Lower leg skin (tissue), 4 donors: ENCODE measurements at regions not wholly inside any gene's neighbourhood (a gene's known extent, or its start where the extent isn't known, plus 50 kb on each side); places are given as distances from the start of the nearest gene placed in this dataset.

ENCODE experiments used
- DNase-seq, 2 donors: peaks; one replicate each; pipeline ENCODE4 v3.0.0-alpha.2; 2019; ENCODE audit warnings: low spot score in 2 of 2
- H3K4me3 ChIP-seq: fragments of 200-600 bp; sonication (generic); 2 replicates; pipeline ENCODE4 v1.5.1; 2017; ENCODE audit warnings: mild to moderate bottlenecking, low read depth; ENCODE audit not compliant: poor library complexity, severe bottlenecking
- CTCF ChIP-seq, 3 donors: fragments of 450-650 bp; IDR thresholded peaks; one replicate each; pipeline ENCODE4 v1.5.1; 2016; ENCODE audit warnings: antibody characterized with exemption in 3 of 3, mild to moderate bottlenecking in 3 of 3, moderate library complexity in 2 of 3
- POLR2A ChIP-seq, 2 donors: fragments of 450-650 bp; IDR thresholded peaks; one replicate each; pipeline ENCODE4 v1.6.1; 2016 to 2017; ENCODE audit warnings: antibody characterized with exemption in 2 of 2, mild to moderate bottlenecking in 1 of 2, moderate library complexity in 1 of 2
- WGBS, 2 donors: methylation state at CpG; one replicate each; pipeline ENCODE4 v1.1.5; 2018; 5-methylcytosine and 5-hydroxymethylcytosine counted together
- intact Hi-C: fragments of 100-400 bp; cut with DNase I; formaldehyde crosslinking; loops from one replicate; pipeline ENCODE4 v1.15.0; 2023; ENCODE audit warnings: low total_unique reads

DNA sequence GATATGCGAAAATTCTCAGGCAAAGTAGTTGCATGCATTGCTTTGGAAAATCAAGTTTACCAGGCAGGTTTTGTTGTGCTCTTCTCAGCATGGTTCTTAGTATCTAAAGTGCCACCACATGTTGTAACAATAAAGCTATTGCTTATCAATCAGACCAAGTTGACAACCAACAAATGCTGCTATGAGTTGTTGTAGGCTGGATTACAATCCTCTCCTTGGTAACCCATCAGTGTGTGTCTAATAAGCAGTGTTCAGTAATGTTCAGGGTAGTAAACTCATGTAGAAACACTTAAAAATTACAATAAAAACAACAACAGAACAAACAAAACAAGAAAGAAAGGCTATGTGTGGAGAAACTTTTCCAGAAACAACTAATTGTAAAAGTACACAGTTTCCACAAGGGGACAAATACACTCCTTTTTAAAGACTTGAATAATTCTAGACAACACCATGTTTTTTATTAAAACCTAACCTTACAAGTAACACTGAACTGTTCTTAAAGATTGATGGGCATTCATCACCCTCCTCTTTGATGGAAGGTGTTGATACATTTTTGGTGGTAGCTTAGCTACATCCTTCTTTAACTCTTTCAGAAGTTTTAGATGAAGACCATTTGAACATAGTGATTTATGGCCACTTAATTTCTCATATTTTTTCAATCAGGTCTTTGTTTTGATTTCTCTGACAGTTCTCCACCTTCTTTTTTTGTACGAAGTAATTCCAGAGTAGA is 370.9 kb upstream of the SEMA3A start:
- DNase-seq: no peak
- WGBS, 2 donors: 68 to 70% methylated on average over 2 of the region's 2 CpGs
- no peak overlapping the region for H3K4me3 ChIP-seq
- intact Hi-C loops: no loop called here
- no peak for TF ChIP-seq POLR2A (IDR thresholded peaks at IDR 0.05)
- no peak for TF ChIP-seq CTCF (IDR thresholded peaks at IDR 0.05)

- no peak for DNase-seq
- H3K4me3 ChIP-seq: no peak overlapping the region
- intact Hi-C loops: no loop called here
- no peak for TF ChIP-seq CTCF (IDR thresholded peaks at IDR 0.05)
- TF ChIP-seq POLR2A (IDR thresholded peaks at IDR 0.05): no peak
Measured at GRCh38 chr7:84553711-84554110, 359.1 kb upstream of the SEMA3A start.

- no peak for DNase-seq
- TF ChIP-seq POLR2A (IDR thresholded peaks at IDR 0.05): no peak
- no peak for TF ChIP-seq CTCF (IDR thresholded peaks at IDR 0.05)
- H3K4me3 ChIP-seq: no peak overlapping the region
- 0 to 40% methylated on average over 1 of the region's 1 CpG for WGBS, 2 donors
- intact Hi-C loops: no loop called here
Measured at GRCh38 chr7:84549409-84549808, 354.8 kb upstream of the SEMA3A start.

- no peak for TF ChIP-seq POLR2A (IDR thresholded peaks at IDR 0.05)
- no peak for DNase-seq
- H3K4me3 ChIP-seq: no peak overlapping the region
- WGBS, 2 donors: 36 to 42% methylated on average over 5 of the region's 5 CpGs
- intact Hi-C loops: no loop called here
Measured at GRCh38 chr7:84548366-84549365, 354.1 kb upstream of the SEMA3A start.

DNA sequence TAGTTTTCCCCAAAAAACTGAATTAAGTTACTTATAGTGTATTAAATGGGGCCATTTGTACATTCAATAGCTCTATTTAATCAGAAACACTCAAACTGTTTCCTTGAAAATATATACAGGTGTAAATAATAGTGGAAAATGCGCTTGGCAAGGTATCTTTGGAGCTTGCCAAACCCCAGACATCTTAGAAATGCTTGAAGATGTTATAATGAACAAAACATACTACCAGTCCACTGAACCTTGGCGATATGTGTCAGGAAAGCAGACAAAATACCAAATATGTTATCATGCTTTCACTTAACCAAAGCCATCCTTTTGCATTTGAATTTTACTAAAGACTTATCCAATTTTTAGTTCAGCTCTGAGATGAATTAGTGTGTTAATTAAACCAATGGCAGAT is 352.7 kb upstream of the SEMA3A start:
- DNase-seq: no peak
- intact Hi-C loops: no loop called here
- H3K4me3 ChIP-seq: no peak overlapping the region
- WGBS, 2 donors: 78 to 80% methylated on average over 2 of the region's 2 CpGs
- no peak for TF ChIP-seq POLR2A (IDR thresholded peaks at IDR 0.05)

DNA sequence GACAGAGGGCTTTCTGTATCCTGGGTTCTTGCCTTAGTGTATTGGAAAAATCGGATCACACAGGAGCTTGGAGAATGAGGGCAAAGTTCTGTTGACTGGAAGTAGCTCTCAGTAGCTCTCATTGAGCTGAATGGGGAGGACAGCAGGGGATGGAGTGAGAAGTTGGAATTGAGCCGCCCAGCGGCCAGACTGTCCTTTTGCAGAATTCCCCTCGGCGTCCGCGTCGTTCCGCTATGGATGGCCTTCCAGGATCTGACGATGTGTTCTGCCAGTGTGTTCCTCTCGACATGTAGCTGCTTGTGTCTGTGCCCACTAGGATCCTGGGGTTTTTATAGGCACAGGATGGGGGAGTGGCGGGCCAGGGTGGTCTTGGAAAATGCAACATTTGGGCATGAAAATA is 351.8 kb upstream of the SEMA3A start:
- 92 to 93% methylated on average over 12 of the region's 12 CpGs for WGBS, 2 donors
- DNase-seq: no peak
- intact Hi-C loops: no loop called here
- no peak overlapping the region for H3K4me3 ChIP-seq
- TF ChIP-seq POLR2A (IDR thresholded peaks at IDR 0.05) (no peak), CTCF (IDR thresholded peaks at IDR 0.05) (no peak)
